GM12878 (cell line): ENCODE measurements at regions not wholly inside any gene's neighbourhood (a gene's known extent, or its start where the extent isn't known, plus 50 kb on each side); places are given as distances from the start of the nearest gene placed in this dataset.

ENCODE experiments used
- ATAC-seq: fragments of 200-7000 bp; cut with Tn5 transposase; 3 replicates; pipeline ENCODE4 v1.9.1; 2020; ENCODE audit warnings: mild to moderate bottlenecking, moderate library complexity
- BruUV-seq: library from RNA; stranded (reverse); fragments of 400-500 nt; replicated peaks from 2 replicates; lab custom pipeline; 2021; lab: Mats Ljungman, UMichigan
- CTCF ChIA-PET: fragments of 300-600 bp; sonication (Branson Sonifier 250); formaldehyde crosslinking; extraction: SDS; loops from one replicate; lab custom pipeline; 2021; ENCODE audit warnings: inconsistent platforms; lab: Yijun Ruan, JAX
- POLR2A ChIA-PET: fragments of 350-600 bp; formaldehyde crosslinking; extraction: SDS; loops from one replicate; lab custom pipeline; 2021; ENCODE audit warnings: inconsistent platforms; lab: Charles Lee
- RAD21 ChIA-PET: fragments of 300-600 bp; sonication (Branson Sonifier 250); formaldehyde crosslinking; loops from one replicate; lab custom pipeline; 2023; ENCODE audit warnings: antibody characterized with exemption; ENCODE audit not compliant: unreplicated experiment; lab: Charles Lee
- SMC1A ChIA-PET: fragments of 300-600 bp; sonication (Branson Sonifier 250); formaldehyde crosslinking; loops from one replicate; lab custom pipeline; 2023; ENCODE audit not compliant: unreplicated experiment, uncharacterized antibody; lab: Charles Lee
- DNase-seq: peaks from one replicate; pipeline ENCODE4 v3.0.0-alpha.2; 2011; ENCODE audit warnings: low read depth, low spot score
- FAIRE-seq: peaks from 3 replicates; lab custom pipeline; 2011; peaks lifted over from hg19 to GRCh38; lab: Jason Lieb, UNC
- H2AFZ ChIP-seq: 2 replicates; pipeline ENCODE4 v1.6.0; 2011; ENCODE audit warnings: low read depth, low read length, control low read depth; ENCODE audit not compliant: control insufficient read depth
- H3K27ac ChIP-seq: 2 replicates; pipeline ENCODE4 v1.5.1; 2011; ENCODE audit warnings: control low read depth; ENCODE audit not compliant: control insufficient read depth, insufficient read depth
- H3K27me3 ChIP-seq, 2 experiments: replicated peaks in 1 of 2; 2 replicates each; pipeline versions ENCODE4 v1.6.0 to v1.6.1; 2011; ENCODE audit warnings: low read length in 1 of 2; ENCODE audit not compliant: control insufficient read depth in 2 of 2, insufficient read depth in 2 of 2
- H3K36me3 ChIP-seq, 2 experiments: 2 replicates each; pipeline ENCODE4 v1.5.1; 2011; ENCODE audit warnings: low read length in 1 of 2; ENCODE audit not compliant: control insufficient read depth in 2 of 2, insufficient read depth in 2 of 2
- H3K4me1 ChIP-seq: 2 replicates; pipeline ENCODE4 v1.6.1; 2011; ENCODE audit warnings: mild to moderate bottlenecking, low read length, moderate library complexity, mixed read lengths; ENCODE audit not compliant: control insufficient read depth, insufficient read depth
- H3K4me2 ChIP-seq: 2 replicates; pipeline ENCODE4 v1.6.0; 2011; ENCODE audit warnings: control low read depth; ENCODE audit not compliant: control insufficient read depth, insufficient read depth
- H3K4me3 ChIP-seq: fragments of 200-600 bp; sonication (generic); 2 replicates; pipeline ENCODE4 v1.5.1; 2016
- H3K79me2 ChIP-seq: 2 replicates; pipeline ENCODE4 v1.6.0; 2011; ENCODE audit warnings: low read length; ENCODE audit not compliant: control insufficient read depth, insufficient read depth
- H3K9ac ChIP-seq: 2 replicates; pipeline ENCODE4 v1.8.0; 2011; ENCODE audit warnings: low read length, control low read depth, mixed read lengths; ENCODE audit not compliant: control insufficient read depth, insufficient read depth
- H3K9me3 ChIP-seq: replicated peaks from 3 replicates; pipeline ENCODE4 v1.5.1; 2011; ENCODE audit warnings: mild to moderate bottlenecking, low read length; ENCODE audit not compliant: control insufficient read depth, insufficient read depth
- H4K20me1 ChIP-seq: 2 replicates; pipeline ENCODE4 v1.6.0; 2011; ENCODE audit not compliant: control insufficient read depth, insufficient read depth
- BACH1 ChIP-seq: fragments of 450-650 bp; IDR thresholded peaks from 2 replicates; pipeline ENCODE4 v1.6.1; 2017; ENCODE audit warnings: mild to moderate bottlenecking, borderline replicate concordance
- BCL11A ChIP-seq: IDR thresholded peaks from 2 replicates; pipeline ENCODE4 v1.6.1; 2011; ENCODE audit warnings: low read depth, low read length
- CHD4 ChIP-seq: fragments of 200-600 bp; sonication (generic); IDR thresholded peaks from 2 replicates; pipeline ENCODE4 v1.6.1; 2016; ENCODE audit warnings: mild to moderate bottlenecking
- ESRRA ChIP-seq: IDR thresholded peaks from 2 replicates; pipeline ENCODE4 v1.6.1; 2012; ENCODE audit warnings: mild to moderate bottlenecking, low read length, improper control_type of control experiment
- MXI1 ChIP-seq: fragments of 150-350 bp; IDR thresholded peaks from 2 replicates; pipeline ENCODE4 v1.6.1; 2011; ENCODE audit warnings: low read depth, mild to moderate bottlenecking, inconsistent platforms, low read length, improper control_type of control experiment
- MYB ChIP-seq: fragments of 150-350 bp; IDR thresholded peaks from 2 replicates; pipeline ENCODE4 v1.6.1; 2014; ENCODE audit warnings: mild to moderate bottlenecking, low read depth, low read length, borderline replicate concordance
- NFYB ChIP-seq: IDR thresholded peaks from 2 replicates; pipeline ENCODE4 v1.6.1; 2011; ENCODE audit warnings: low read depth, mild to moderate bottlenecking, low read length, improper control_type of control experiment, moderate library complexity; ENCODE audit not compliant: insufficient read depth
- NR2F1 ChIP-seq: fragments of 450-650 bp; conservative IDR thresholded peaks from 2 replicates; pipeline ENCODE4 v1.6.1; 2017; ENCODE audit warnings: mild to moderate bottlenecking
- POLR2A ChIP-seq: IDR thresholded peaks from 2 replicates; pipeline ENCODE4 v1.6.1; 2011; ENCODE audit warnings: low read depth, mild to moderate bottlenecking, low read length
- SMAD1 ChIP-seq: fragments of 450-650 bp; IDR thresholded peaks from 2 replicates; pipeline ENCODE4 v1.6.1; 2018; ENCODE audit warnings: mild to moderate bottlenecking, low read depth; ENCODE audit not compliant: partially characterized antibody
- TCF3 ChIP-seq: IDR thresholded peaks from 2 replicates; pipeline ENCODE4 v1.6.1; 2012; ENCODE audit warnings: low read depth, mild to moderate bottlenecking, low read length, borderline replicate concordance; ENCODE audit not compliant: insufficient read depth
- TCF7 ChIP-seq: IDR thresholded peaks from 2 replicates; pipeline ENCODE4 v1.6.1; 2014; ENCODE audit warnings: antibody characterized with exemption, borderline replicate concordance
- WGBS: methylation state at CpG from one replicate; pipeline ENCODE4 v1.1.6; 2016; ENCODE audit warnings: low lambda C conversion rate; ENCODE audit not compliant: insufficient replicate concordance, insufficient coverage; ENCODE audit errors: missing lambda C conversion rate; 5-methylcytosine and 5-hydroxymethylcytosine counted together
- in situ Hi-C: fragments of 300-500 bp; cut with MboI; formaldehyde crosslinking; loops from 9 replicates; pipeline ENCODE4 v1.14.3; 2018; ENCODE audit warnings: mixed read lengths
- intact Hi-C: fragments of 100-400 bp; cut with micrococcal nuclease; formaldehyde crosslinking; loops from one replicate; pipeline ENCODE4 v1.14.2; 2022; ENCODE audit not compliant: unreplicated experiment
- TF ChIP-seq, protein P1 (sequence below): fragments of 450-650 bp; IDR thresholded peaks from 2 replicates; pipeline ENCODE4 v1.6.1; 2017; ENCODE audit warnings: borderline replicate concordance
- TF ChIP-seq, protein P2 (sequence below): fragments of 450-650 bp; IDR thresholded peaks from 2 replicates; pipeline ENCODE4 v1.6.1; 2014; ENCODE audit warnings: mild to moderate bottlenecking
- TF ChIP-seq, protein P3 (sequence below): IDR thresholded peaks from 2 replicates; pipeline ENCODE4 v1.6.1; 2012; ENCODE audit warnings: low read depth, low read length, improper control_type of control experiment
- TF ChIP-seq, protein P4 (sequence below): IDR thresholded peaks from 2 replicates; pipeline ENCODE4 v1.6.1; 2011; ENCODE audit warnings: borderline replicate concordance, low read depth, mild to moderate bottlenecking, moderate library complexity, mixed read lengths, low read length; ENCODE audit not compliant: insufficient read depth; ENCODE audit errors: extremely low read length

DNA sequence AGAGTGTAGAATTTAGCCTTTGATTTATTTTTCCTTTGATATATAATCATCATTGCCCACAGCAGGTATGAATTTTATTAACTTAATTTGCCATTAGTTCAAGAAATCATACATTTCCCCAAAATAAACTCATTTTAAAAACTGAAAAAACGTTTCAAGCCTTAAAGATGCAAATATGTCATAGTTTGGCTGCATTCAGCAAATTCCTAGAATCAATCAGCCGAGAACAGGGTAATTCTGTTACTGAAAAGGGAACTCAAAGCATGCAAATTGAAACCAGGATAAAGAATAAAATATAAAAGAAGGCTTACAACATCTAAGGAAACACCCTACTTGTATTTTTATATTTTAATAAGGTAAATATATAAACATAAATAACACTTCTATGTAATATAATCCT, 233.8 kb upstream of the PRKCQ start:
- Histone ChIP-seq H3K4me2 (no peak overlapping the region), H3K4me3 (no peak overlapping the region), H3K27ac (no peak overlapping the region), H4K20me1 (no peaks in the 10 kb centered on the region), H3K36me3 (no peaks in the 10 kb centered on the region), H3K27me3 (no peaks in the 10 kb centered on the region; a peak in 1 of 4 replicates), H3K9ac (no peak overlapping the region), H3K4me1 (no peaks in the 10 kb centered on the region), H3K79me2 (no peaks in the 10 kb centered on the region), H2AFZ (no peak overlapping the region), H3K9me3 (no peaks in the 10 kb centered on the region)
- FAIRE-seq (no peak), ATAC-seq (no peak), DNase-seq (no peak)
- 0% methylated on average over 2 of the region's 2 CpGs for WGBS
- BruUV-seq: no TSS peak
- TF ChIP-seq POLR2A (no peak), TCF7 (no peak), NR2F1 (no peak), MYB (no peak), TCF3 (no peak), BCL11A (no peak), ESRRA (no peak), MXI1 (no peak), SMAD1 (no peak), NFYB (no peak), BACH1 (no peak), CHD4 (no peak)
- TF ChIP-seq, protein P1, sequence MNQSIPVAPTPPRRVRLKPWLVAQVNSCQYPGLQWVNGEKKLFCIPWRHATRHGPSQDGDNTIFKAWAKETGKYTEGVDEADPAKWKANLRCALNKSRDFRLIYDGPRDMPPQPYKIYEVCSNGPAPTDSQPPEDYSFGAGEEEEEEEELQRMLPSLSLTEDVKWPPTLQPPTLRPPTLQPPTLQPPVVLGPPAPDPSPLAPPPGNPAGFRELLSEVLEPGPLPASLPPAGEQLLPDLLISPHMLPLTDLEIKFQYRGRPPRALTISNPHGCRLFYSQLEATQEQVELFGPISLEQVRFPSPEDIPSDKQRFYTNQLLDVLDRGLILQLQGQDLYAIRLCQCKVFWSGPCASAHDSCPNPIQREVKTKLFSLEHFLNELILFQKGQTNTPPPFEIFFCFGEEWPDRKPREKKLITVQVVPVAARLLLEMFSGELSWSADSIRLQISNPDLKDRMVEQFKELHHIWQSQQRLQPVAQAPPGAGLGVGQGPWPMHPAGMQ: no peak
- TF ChIP-seq, protein P2, sequence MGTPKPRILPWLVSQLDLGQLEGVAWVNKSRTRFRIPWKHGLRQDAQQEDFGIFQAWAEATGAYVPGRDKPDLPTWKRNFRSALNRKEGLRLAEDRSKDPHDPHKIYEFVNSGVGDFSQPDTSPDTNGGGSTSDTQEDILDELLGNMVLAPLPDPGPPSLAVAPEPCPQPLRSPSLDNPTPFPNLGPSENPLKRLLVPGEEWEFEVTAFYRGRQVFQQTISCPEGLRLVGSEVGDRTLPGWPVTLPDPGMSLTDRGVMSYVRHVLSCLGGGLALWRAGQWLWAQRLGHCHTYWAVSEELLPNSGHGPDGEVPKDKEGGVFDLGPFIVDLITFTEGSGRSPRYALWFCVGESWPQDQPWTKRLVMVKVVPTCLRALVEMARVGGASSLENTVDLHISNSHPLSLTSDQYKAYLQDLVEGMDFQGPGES: no peak
- TF ChIP-seq, protein P3, sequence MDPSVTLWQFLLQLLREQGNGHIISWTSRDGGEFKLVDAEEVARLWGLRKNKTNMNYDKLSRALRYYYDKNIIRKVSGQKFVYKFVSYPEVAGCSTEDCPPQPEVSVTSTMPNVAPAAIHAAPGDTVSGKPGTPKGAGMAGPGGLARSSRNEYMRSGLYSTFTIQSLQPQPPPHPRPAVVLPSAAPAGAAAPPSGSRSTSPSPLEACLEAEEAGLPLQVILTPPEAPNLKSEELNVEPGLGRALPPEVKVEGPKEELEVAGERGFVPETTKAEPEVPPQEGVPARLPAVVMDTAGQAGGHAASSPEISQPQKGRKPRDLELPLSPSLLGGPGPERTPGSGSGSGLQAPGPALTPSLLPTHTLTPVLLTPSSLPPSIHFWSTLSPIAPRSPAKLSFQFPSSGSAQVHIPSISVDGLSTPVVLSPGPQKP: no peak
- TF ChIP-seq, protein P4, sequence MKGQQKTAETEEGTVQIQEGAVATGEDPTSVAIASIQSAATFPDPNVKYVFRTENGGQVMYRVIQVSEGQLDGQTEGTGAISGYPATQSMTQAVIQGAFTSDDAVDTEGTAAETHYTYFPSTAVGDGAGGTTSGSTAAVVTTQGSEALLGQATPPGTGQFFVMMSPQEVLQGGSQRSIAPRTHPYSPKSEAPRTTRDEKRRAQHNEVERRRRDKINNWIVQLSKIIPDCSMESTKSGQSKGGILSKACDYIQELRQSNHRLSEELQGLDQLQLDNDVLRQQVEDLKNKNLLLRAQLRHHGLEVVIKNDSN: no peak
- POLR2A ChIA-PET: no interaction called here
- intact Hi-C loops (no loop called here), in situ Hi-C loops (no loop called here)
- RAD21 ChIA-PET: no interaction called here
- SMC1A ChIA-PET: no interaction called here
- CTCF ChIA-PET: no interaction called here
